HCT116 (cell line): ENCODE measurements at regions not wholly inside any gene's neighbourhood (a gene's known extent, or its start where the extent isn't known, plus 50 kb on each side); places are given as distances from the start of the nearest gene placed in this dataset.

Experiments used
- EZH2 ChIP-seq: fragments of 200-600 bp; sonication (generic); IDR thresholded peaks from 2 replicates; pipeline ENCODE4 v1.6.1; 2017; ENCODE audit warnings: antibody characterized with exemption, mixed run types
- POLR2AphosphoS5 ChIP-seq: IDR thresholded peaks from 2 replicates; pipeline ENCODE4 v1.6.1; 2011; ENCODE audit warnings: mild to moderate bottlenecking, low read depth, low read length, moderate library complexity

DNA sequence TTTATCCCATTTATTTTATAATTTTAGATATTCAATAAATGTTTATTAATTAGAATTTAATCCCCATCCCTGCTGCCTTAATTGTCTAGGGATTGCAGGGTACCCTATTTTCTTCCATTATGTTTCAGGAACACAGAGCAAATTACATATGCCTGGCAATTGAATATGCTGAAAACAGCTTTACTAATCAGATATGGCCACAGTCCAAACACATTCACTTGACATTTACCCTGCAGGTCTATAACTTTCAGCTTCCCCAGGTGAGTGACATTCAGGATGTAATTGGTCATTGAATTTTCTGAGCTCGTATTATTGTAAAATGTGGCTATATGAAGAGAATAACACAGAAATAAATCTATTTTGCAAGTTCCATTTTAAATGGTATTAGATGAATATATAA lies 218.7 kb upstream of the NDST4 start:
- TF ChIP-seq POLR2AphosphoS5 (no peak), EZH2 (no peak)
